HG02642 (cell line): ENCODE measurements at regions not wholly inside any gene's neighbourhood (a gene's known extent, or its start where the extent isn't known, plus 50 kb on each side); places are given as distances from the start of the nearest gene placed in this dataset.
A peak's percentile ranks its signal among the peaks of the same experiment; 100 is the strongest.

ENCODE experiments used
- ATAC-seq: cut with Tn5 transposase; IDR thresholded peaks from one replicate; pipeline ENCODE4 v1.9.1; 2021; ENCODE audit warnings: mild to moderate bottlenecking; ENCODE audit not compliant: unreplicated experiment, poor library complexity

GRCh38 chr4:163747293-163747692 lies 252.8 kb downstream of the TMA16 start:
- no peak for ATAC-seq

DNA sequence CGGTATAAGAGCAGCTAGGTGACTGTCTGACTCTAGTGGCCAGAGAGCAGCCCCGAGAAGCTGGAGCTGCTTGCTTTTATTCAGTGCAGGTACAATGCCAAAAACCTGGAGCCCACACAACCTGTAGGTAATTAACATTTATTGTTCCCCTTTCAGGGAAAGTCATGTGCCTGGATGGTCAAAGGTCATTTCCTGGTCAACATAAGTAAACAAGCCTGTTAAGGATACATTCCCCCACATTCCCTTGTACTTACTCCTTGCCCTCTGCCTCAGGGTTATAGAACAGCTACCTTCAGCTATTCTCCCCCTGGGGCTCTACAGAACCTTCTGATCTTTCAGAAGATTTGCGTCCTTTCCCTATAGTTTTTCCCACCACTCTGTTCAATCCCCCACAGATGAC lies 253.4 kb downstream of the TMA16 start:
- no peak for ATAC-seq

- no peak for ATAC-seq
Observed at GRCh38 chr4:163748449-163748848, 254.0 kb downstream of the TMA16 start.

GRCh38 chr4:163755013-163755412 lies 260.5 kb downstream of the TMA16 start:
- ATAC-seq, result peak; percentile 70

DNA sequence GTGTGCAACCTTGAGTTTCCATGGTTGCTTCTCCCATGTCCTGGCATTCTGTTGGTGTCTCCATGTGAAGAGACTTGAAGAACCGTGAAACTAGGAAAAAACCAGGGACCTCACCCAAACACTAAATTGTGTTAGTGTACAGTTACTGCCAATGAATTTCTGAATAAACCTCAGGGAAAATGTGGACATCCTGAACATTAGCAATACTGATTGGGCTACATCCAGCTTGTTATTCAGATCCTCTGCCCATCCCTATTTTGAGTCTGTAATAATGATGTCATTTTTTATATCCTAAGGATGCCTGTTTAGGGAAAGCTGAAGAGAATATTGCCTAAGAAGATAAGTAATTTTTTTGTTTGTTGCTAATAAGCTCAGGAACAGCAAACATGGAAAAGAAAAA lies 262.7 kb downstream of the TMA16 start:
- no peak for ATAC-seq

- no peak for ATAC-seq
Observed at GRCh38 chr4:163758032-163758431, 263.5 kb downstream of the TMA16 start.

- no peak for ATAC-seq
Observed at GRCh38 chr4:163762741-163763140, 268.3 kb downstream of the TMA16 start.

GRCh38 chr4:163764569-163764968 lies 270.1 kb downstream of the TMA16 start:
- no peak for ATAC-seq

DNA sequence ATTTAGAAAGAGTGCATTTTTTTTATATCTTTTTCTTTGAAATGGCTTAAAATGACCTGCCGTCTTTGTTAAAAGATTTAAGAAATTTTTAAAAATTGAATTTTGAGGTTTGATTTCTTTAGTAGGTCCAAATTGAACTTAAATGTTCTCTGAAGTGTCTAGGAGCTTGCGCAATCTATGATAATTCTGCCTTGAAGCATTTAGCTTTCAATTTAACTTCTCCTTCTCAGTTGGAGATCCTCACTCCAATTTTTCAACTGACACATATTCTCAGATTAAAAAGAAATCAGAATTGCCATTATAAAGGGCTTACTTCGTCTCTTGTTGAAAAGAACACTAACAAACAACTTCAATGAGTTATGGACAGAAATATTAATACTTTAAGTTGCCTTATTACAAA lies 273.5 kb downstream of the TMA16 start:
- ATAC-seq, result no peak

DNA sequence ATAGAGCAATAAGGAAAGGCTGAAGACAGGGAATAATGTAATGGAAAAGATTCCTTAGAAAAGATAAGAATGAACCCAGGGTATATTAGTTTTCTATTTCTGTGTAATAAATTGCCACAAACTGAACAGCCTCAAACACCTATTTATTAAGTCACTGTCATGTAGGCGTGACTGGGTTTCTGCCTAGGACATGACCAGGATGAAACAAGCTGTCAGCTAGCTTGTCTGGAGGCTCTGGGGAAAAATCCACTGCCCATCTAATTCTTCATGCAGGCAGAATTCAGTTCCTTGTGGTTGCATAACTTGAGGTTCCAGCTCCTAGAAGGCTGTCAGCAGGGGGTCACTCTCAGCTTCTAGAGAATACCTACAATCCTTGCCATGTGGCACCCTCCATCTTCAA lies 277.7 kb downstream of the TMA16 start:
- ATAC-seq, result no peak

DNA sequence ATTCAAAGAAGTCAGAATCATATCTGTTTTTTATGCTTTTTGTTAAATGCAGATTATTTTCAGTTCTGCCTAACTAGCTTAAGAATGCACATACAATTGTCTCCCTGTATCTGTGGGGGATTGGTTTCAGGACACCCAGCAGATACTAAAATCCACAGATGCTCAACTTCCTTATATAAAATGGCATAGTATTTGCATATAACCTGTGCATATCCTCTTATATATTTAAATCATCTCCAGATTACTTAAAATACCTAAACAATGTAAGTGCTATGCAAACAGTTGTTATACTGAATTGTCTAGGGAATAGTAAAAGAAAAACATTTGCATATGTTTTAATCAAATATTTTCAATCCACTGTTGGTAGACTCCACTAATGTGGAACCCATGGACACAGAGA lies 279.4 kb downstream of the TMA16 start:
- ATAC-seq, result no peak

GRCh38 chr4:163776957-163777356 lies 282.5 kb downstream of the TMA16 start:
- ATAC-seq, result no peak

GRCh38 chr4:163781726-163782125 lies 287.2 kb downstream of the TMA16 start:
- ATAC-seq, result no peak

- no peak for ATAC-seq
Observed at GRCh38 chr4:163790231-163790630, 295.7 kb downstream of the TMA16 start.

GRCh38 chr4:163795885-163796284 lies 301.4 kb downstream of the TMA16 start:
- ATAC-seq, result no peak

- ATAC-seq, result no peak
Observed at GRCh38 chr4:163804001-163804400, 309.5 kb downstream of the TMA16 start.

GRCh38 chr4:163806653-163807052 lies 312.2 kb downstream of the TMA16 start:
- ATAC-seq, result no peak

DNA sequence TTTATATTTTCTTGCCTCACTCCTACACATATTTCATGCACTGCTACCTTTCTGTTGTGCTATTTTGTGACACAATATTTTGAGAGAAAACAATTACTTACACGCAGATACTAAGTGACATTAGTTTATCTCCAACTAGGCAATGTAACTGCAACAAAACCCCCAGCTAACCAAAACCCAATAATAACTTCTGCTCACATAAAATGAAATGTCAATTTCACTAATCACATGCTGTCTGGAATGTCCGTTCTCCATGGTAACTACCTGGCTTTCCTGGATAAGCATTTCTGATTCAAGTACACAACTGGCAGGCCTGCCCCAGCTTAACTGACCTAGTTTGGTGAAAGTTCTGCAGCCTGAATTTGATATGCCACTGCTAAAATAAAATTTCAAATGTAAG lies 313.5 kb downstream of the TMA16 start:
- ATAC-seq, result no peak

GRCh38 chr4:163810755-163811154 lies 316.3 kb downstream of the TMA16 start:
- ATAC-seq, result no peak

GRCh38 chr4:163815776-163816175 lies 321.3 kb downstream of the TMA16 start:
- peak; percentile 66 for ATAC-seq

GRCh38 chr4:163816494-163816893 lies 322.0 kb downstream of the TMA16 start:
- ATAC-seq, result no peak

DNA sequence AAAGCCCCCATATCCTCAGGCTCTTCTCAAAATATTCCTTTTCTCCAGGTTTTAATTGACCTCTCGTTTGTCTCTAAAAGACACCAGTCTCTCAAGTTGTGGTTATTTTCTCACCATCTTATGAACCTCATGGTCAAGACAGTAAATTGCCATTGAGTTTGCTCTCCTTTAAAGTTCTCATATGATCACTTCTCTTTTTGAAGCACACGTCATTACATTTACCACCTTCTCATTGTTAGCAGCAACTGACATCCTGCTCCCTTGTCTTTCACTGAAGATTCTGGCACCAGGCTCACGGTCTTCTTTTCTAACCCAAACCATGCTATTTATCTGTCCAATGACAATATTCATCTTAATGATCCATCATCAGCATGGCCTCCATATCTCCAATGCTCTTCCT lies 324.2 kb downstream of the TMA16 start:
- no peak for ATAC-seq

- ATAC-seq, result no peak
Observed at GRCh38 chr4:163833669-163834068, 339.2 kb downstream of the TMA16 start.
